ENCODE measurements at regions not wholly inside any gene's neighbourhood (a gene's known extent, or its start where the extent isn't known, plus 50 kb on each side); places are given as distances from the start of the nearest gene placed in this dataset.

- DNase-seq, result no peak
Observed at GRCh38 chr2:10520154-10520553, 72.0 kb upstream of the ODC1 start.

DNA sequence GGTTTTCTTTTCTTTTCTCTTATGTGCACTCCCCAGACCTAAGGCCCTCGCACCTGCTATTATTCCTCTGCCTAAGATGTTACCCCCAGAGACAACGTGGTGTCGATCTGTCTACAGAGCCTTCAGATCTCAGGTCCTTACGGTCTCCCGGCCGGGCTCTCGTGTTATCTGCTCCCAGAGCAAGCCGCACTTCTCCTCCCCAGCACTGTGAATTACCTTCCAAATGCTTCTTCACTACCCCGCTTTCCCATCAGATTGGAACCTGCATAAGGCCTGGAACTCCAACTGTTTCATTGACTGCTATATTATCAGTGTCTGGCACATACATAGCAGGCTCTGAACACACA, 71.2 kb upstream of the ODC1 start:
- DNase-seq, result no peak

- no peak for DNase-seq
Observed at GRCh38 chr2:10518470-10519393, 70.6 kb upstream of the ODC1 start.

DNA sequence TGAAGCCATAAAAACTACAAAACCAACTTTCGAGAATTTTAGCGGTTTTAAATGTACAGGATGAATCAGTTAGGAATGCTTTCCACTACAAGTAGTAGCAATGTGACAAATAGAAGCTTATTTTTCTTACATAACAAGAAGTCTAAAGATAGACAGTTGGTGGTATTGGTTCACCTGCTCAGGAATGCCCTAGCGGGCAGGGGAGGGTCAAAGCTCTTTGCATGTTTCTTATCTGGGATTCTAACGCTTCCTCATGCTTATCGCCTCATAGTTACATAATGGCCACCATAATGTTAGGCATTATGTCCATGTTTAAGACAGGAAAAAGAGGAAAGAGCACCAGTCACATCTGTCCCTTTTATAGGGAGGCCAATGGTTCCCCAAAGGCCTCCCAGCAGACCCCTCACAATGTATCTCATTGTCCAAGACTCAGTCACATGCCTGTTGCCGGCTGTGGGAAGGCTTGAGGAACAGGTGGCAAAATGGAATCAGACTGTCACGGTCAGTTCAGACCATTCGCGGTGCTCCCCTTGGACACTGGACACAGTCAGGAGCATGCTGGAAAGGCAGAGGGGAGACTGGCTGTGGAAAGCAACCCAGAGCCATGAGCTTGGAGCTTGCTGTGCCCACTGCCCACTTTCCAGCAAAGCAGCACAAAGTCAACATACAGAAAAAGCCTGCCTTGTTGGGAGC, 69.4 kb upstream of the ODC1 start:
- DNase-seq, result no peak

- DNase-seq, result no peak
Observed at GRCh38 chr2:10515887-10516286, 67.8 kb upstream of the ODC1 start.

DNA sequence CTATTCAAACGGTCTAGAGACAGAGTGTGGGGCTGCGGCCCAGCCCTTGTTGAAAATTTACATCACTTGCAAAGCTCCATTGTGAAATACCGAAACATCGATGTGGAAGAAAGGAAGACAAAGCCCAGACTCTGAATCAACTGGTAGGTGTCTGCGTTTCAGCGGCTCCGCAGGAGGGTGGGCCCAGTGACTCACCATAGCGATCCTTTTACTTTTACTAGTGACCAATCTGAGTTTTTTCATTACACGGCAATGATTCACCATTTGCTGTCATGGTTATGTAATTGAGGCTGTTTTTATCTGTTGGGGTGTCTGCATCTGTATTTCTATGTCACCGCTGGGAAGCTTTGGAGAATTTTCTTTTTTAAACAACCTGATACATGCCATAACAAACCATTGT, 66.6 kb upstream of the ODC1 start:
- DNase-seq, result peak; percentile 87

DNA sequence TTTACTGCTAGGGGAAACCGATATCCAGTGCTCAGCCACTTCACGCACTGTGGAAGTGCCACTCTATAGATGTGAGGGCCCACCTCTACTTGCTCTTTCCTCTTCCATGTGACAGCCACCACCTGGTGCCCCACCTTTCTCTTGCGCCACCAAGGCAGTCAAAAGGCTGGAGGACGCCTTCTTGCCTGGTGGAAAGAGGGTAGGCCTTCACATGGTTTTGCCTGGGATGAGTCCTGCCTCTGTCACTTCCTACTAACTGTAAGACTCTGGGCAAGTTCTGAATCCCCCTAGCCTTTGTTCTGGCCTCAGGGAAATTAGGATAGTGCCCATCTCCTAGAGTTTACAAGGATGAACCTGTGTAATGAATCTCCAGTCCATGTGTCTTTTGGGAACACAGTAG, 66.1 kb upstream of the ODC1 start:
- no peak for DNase-seq

DNA sequence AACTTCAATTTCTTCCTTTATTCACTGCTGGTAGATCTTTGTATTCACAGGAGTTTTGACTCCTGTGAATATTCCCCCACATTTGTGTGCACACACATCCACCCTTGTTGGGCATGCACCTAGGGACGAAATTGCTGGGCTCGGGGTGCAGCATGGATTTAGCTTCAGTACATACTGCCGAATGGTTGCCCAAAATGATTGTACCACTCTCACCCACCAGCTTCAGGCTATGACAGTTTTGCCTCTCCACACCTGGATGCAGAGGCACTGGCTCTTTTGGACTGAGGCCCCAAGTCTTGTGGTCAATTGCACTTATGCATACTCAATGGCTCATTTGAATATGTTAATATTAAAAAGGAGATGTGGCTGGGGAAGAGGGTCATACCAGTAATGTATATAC, 65.1 kb upstream of the ODC1 start:
- no peak for DNase-seq

GRCh38 chr2:10508038-10508437, 59.9 kb upstream of the ODC1 start:
- DNase-seq, result no peak

- DNase-seq, result no peak
Observed at GRCh38 chr2:10507106-10507505, 59.0 kb upstream of the ODC1 start.

GRCh38 chr2:10504994-10505820, 57.1 kb upstream of the ODC1 start:
- no peak for DNase-seq

GRCh38 chr2:10504370-10504993, 56.4 kb upstream of the ODC1 start:
- DNase-seq, result no peak

DNA sequence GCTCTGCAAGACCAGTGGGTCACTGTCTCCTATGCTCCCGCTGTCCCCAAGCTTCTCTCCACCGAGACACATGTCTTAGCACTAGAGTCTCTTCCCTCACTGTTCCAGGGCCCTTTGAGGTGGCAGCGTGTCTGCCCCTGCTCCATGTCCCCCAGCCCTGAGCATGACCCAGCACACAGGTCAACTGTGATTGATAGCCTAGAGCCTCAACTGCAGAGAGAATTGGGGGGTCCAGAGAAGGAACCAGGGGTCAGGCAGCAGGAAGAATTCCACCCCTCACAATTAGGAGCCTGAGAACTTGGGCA, 54.6 kb upstream of the ODC1 start:
- DNase-seq, result no peak

DNA sequence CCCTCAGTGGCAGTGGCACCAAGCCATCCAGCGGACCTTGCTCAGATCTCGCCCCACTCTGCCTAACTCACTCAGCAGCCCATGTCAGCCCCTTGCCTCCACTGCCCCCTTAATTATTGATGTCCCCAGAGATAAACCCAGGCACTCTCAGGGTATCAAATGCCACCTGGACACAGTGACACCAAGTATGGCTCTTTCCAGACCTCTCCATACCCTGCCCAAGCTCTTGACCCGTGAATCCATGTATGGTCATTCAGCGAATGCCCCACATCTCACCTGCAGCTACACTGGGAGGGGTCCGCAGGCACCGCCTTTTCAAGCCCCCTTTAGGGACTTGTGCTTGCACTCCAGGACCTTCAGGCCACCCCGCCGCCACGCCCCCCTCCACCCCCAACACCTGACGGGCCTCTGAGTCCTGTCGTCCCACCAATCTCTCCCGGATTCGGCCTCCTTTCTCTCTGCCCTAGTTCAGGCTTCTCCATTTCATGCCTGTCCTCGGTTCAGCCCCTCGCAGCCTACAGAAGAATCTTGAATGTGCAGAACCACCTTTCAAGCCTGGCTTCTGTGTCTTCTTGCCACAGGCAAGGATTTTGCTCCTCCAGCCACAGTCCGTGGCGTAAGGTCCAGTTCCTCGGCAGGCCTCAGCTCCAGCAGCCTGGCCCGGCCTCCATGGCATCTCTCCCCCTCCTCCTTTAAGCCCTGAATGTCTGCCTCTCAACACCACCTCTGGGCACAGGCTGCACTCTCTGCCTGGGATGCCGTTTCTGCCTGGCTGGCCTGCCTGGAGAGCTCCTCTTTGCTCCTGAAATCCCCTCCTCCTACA, 54.1 kb upstream of the ODC1 start:
- no peak for DNase-seq

GRCh38 chr2:10501451-10501961, 53.4 kb upstream of the ODC1 start:
- no peak for DNase-seq

DNA sequence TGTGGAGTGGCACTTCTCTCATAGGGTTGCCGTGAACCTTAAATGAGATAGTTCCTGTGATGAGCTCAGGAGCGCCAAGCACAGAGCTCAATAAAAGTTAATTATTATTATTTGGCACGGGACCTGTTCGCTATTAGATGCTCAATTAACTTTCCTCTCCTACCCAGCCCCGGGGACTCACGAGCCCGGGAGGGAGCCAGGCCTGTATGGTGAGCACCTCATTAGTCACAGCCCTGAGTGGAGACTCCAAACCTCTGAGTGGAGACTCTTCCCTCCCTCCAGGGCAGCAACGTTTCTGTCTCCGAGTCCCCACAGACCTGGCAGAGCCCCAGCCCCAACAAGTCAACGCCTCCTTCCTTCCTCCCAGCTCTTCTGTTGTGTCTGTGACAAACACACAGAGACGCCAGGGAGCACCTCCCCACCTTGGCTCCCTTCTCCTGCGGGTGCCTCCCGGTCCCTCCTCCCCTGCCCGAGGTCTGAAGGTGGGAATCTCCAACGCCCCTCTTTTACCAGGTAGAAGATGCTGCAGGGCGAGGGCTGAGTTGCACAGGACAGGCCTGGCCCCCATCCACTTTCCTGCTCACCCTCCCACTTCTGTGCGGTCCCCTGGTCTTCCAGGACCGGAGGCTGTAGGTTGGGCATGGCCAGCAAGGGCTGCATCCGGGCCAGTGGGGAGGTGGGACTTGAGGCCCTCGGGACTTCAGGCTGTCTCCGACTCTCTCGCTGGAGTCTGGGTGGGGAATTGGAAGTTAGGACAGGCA, 52.7 kb upstream of the ODC1 start:
- DNase-seq, result peak; percentile 7

DNA sequence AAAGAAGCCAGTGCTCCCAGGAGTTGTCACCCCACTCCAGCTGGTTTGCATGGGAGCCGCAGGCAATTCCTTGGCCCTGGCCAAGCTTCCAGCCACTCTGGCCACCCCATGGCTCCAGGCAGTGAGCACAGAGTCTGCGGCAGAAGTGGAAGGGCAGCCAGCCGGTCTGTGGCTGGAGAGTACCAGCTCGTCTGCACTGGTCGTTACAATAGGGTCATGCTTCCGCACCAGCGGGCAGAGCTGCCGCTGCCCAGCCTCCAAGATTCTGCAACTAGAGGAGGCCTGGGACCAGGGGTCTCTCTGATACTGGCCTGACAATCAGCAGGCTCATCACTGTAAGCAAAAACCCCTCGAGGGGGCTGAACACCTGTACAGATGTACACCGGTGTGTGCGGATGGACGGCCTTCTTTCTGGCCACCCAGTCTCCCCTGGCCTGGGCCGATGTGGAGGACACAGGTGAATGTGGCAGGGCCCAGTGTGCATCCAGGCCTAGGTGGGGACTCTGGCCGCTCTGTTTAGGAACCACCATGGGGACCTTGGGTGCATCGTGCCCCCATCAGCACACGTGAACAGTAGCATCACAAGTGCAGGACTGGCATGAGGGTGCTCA, 51.9 kb upstream of the ODC1 start:
- no peak for DNase-seq

- DNase-seq, result no peak
Observed at GRCh38 chr2:10499275-10499907, 51.3 kb upstream of the ODC1 start.

DNA sequence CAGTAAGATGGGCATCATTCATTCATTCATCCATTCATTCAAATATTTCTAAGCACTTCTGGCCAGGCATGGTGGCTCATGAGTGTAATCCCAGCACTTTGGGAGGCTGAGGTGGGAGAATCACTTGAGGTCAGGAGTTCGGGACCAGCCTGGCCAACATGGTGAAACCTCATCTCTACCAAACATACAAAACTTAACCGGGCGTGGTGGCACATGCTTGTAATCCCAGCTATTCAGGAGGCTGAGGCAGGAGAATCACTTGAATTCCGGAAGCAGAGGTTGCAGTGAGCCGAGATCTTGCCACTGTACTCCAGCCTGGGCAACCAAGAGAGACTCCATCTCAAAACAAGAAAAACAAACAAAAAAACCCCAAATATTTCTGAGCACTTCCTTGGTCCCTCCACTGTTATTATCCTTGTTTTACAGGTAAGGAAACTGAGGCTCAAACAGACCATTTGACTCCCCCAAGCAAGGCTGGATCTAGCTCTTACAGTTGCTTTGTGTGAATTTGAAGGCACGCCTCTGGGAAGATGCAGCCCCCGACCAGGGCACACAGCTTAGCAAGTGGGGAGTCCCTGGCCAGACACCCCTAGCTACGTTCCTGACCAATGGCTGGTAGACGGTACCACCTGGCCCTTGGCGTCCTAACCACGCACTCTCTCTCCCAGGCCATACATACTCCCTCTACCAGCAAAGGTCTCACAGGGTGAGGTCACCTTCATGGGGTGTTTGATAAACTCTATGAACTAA, 50.6 kb upstream of the ODC1 start:
- DNase-seq, result no peak

Measured in fibroblast of skin of right biceps (primary cell).